ENCODE measurements at regions not wholly inside any gene's neighbourhood (a gene's known extent, or its start where the extent isn't known, plus 50 kb on each side); places are given as distances from the start of the nearest gene placed in this dataset.
"Not testable (repeated sequence)": the region's sequence is repeated elsewhere in the genome, so short reads cannot be mapped to it uniquely, and the experiment has no call there.

DNA sequence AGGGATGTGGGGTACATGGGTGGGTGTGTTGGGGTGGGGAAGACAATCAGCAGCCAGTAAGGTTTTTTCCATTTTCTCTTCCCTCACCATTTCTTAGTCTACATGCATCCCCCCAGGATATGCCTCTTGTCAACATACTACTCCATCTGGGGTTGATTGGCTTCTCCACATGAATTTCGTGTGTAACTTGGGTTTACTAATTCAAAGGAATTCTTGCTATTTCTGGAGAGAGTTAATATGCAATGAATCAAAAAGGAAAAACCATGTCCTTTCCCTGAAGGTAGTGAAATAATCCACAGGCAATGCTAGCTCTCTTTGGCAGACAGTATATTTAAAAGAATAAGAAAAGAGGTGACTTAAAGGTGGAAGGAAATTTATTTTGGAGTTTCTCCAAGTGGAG lies 198.4 kb downstream of the EBLN2 start:
- no peak for DNase-seq
- 68 to 81% methylated on average over 1 of the region's 1 CpG for WGBS, 2 donors

DNA sequence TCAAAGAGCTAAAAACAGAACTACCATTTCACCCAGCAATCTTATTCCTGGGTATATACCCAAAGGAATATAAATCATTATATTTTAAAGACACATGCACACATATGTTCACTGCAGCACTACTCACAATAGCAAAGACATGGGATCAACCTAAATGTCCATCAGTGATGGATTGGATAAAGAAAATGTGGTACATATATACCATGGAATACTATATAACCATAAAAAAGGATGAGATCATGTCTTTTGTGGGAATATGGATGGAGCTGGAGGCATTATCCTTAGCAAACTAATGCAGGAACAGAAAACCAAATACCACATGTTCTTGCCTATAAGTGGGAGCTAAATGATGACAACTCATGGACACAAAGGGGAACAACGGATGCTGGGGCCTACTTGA lies 205.1 kb downstream of the EBLN2 start:
- intact Hi-C loops (cut with DNase I; ENCODE audit: low total_unique reads); DNase-seq; H3K27me3 ChIP-seq; H3K4me1 ChIP-seq; H3K36me3 ChIP-seq (ENCODE audit: low read depth, missing control alignments); H3K4me3 ChIP-seq; H3K27ac ChIP-seq; H3K9me3 ChIP-seq: not testable (repeated sequence)
- WGBS, 2 donors: 89 to 93% methylated on average over 1 of the region's 1 CpG

More for the DNA sequence above, 198.4 kb downstream of the EBLN2 start:
- no peaks in the 10 kb centered on the region for H3K9me3 ChIP-seq
- no peak overlapping the region for H3K4me3 ChIP-seq
- peaks cover 3% of the 10 kb centered on the region for H3K4me1 ChIP-seq
- TF ChIP-seq, protein P1, sequence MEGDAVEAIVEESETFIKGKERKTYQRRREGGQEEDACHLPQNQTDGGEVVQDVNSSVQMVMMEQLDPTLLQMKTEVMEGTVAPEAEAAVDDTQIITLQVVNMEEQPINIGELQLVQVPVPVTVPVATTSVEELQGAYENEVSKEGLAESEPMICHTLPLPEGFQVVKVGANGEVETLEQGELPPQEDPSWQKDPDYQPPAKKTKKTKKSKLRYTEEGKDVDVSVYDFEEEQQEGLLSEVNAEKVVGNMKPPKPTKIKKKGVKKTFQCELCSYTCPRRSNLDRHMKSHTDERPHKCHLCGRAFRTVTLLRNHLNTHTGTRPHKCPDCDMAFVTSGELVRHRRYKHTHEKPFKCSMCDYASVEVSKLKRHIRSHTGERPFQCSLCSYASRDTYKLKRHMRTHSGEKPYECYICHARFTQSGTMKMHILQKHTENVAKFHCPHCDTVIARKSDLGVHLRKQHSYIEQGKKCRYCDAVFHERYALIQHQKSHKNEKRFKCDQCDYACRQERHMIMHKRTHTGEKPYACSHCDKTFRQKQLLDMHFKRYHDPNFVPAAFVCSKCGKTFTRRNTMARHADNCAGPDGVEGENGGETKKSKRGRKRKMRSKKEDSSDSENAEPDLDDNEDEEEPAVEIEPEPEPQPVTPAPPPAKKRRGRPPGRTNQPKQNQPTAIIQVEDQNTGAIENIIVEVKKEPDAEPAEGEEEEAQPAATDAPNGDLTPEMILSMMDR (IDR thresholded peaks at IDR 0.05): no peak
- no peak for TF ChIP-seq POLR2A (IDR thresholded peaks at IDR 0.05)
- H3K27me3 ChIP-seq: no peaks in the 10 kb centered on the region
- H3K27ac ChIP-seq: no peak overlapping the region
- intact Hi-C loops (cut with DNase I; ENCODE audit: low total_unique reads): no loop called here
- H3K36me3 ChIP-seq (ENCODE audit: low read depth, missing control alignments): no peaks in the 10 kb centered on the region

DNA sequence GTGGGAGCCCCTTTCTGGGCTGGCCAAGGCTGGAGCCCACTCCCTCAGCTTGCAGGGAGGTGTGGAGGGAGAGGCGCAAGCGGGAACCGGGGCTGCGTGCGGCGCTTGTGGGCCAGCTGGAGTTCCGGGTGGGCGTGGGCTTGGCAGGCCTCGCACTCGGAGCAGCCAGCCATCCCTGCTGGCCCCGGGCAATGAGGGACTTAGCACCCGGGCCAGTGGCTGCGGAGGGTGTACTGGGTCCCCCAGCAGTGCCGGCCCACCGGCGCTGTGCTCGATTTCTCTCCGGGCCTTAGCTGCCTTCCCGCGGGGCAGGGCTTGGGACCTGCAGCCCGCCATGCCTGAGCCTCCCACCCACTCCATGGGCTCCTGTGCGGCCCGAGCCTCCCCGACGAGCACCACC lies 207.7 kb downstream of the EBLN2 start:
- H3K4me3 ChIP-seq: peak overlapping the region in 1 of 2 donors; percentile 29
- H3K27ac ChIP-seq; H3K4me1 ChIP-seq; DNase-seq; intact Hi-C loops (cut with DNase I; ENCODE audit: low total_unique reads); H3K27me3 ChIP-seq; H3K9me3 ChIP-seq; H3K36me3 ChIP-seq (ENCODE audit: low read depth, missing control alignments): not testable (repeated sequence)
- 80% methylated on average over 19 of the region's 25 CpGs; no CpG with 5 or more reads in 1 of the 2 donors for WGBS, 2 donors

DNA sequence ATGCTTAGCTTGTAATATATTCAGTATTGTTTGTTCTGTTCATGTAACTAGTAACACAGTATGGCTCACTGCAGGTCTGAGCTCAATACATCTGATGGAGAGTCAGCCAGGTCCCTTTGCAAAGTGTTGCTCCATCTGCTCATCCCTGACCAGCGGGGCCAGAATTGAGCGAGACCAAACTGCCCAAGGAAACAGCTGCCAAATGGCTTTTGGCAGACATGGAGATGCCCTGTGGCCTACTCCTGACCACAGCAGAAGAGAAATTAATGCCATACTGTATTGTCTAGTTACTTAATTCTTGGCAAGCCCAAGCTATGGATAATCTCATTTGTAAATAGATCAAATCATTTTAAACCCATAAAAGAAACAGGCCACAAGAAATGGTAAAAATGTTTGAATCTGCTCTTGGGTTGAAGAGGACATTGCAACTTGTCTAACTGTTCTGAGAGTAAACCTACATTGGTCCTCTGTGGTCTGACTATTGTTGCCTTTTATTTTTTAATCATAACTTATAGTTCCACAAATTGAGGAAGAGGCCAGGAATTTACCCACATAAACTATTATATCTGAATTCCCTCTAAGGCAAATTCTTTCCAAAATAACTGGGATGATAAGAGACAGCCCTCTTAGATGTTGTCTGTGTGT lies 209.5 kb downstream of the EBLN2 start:
- no peaks in the 10 kb centered on the region for H3K4me1 ChIP-seq
- H3K4me3 ChIP-seq: no peak overlapping the region
- H3K27me3 ChIP-seq: no peaks in the 10 kb centered on the region
- WGBS, 2 donors: 47 to 78% methylated on average over 2 of the region's 2 CpGs
- intact Hi-C loops (cut with DNase I; ENCODE audit: low total_unique reads): no loop called here
- no peaks in the 10 kb centered on the region for H3K36me3 ChIP-seq (ENCODE audit: low read depth, missing control alignments)
- no peaks in the 10 kb centered on the region for H3K9me3 ChIP-seq
- no peak overlapping the region for H3K27ac ChIP-seq
- DNase-seq: no peak
- TF ChIP-seq, protein P1 (IDR thresholded peaks at IDR 0.05): no peak
- TF ChIP-seq POLR2A (IDR thresholded peaks at IDR 0.05): no peak

DNA sequence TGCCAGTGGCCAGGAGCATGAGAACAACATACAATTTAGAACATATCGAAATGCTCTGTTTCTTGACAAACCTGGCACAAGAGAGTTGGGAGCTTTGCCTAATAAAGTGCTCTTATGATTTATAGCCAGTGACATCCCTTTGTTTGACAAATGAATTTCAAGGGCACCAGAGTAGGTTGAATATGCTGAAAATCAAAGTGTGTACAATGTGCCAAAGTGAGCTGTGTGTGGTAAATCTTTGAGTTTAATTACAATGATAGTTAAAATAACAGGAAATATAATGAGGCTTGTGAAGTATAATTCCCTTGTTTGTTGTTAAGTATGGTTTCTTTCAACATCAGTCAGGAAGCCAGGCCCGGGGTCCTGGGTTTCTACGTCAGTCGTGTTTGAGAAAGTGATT lies 211.9 kb downstream of the EBLN2 start:
- TF ChIP-seq, protein P1 (IDR thresholded peaks at IDR 0.05): no peak
- Histone ChIP-seq H3K36me3 (ENCODE audit: low read depth, missing control alignments) (no peaks in the 10 kb centered on the region), H3K27me3 (no peaks in the 10 kb centered on the region), H3K4me1 (no peaks in the 10 kb centered on the region), H3K27ac (no peak overlapping the region), H3K4me3 (no peak overlapping the region), H3K9me3 (no peaks in the 10 kb centered on the region)
- intact Hi-C loops (cut with DNase I; ENCODE audit: low total_unique reads): no loop called here
- 70 to 83% methylated on average over 4 of the region's 4 CpGs for WGBS, 2 donors
- DNase-seq: no peak

DNA sequence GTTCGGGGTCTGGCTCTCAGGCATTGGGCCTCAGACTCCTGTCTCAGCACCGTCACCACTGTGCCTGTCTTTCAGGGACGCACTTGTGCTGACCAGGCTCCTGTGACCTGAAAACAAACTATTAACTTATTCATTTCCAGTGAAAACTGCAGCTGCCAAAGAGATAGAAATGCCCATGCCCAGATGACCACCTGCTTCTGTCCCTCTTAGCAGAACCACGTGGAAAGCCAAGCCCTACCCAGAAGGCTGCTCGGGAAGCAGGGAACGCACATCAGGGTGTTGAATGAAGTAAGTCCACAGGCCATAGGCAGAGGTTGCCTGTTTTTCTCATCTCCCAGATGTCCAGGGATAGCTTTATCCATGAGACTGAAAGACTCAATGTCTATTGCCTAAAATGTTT lies 219.3 kb downstream of the EBLN2 start:
- Histone ChIP-seq H3K4me1 (no peaks in the 10 kb centered on the region), H3K36me3 (ENCODE audit: low read depth, missing control alignments) (no peaks in the 10 kb centered on the region), H3K9me3 (no peaks in the 10 kb centered on the region), H3K27ac (no peak overlapping the region), H3K27me3 (no peaks in the 10 kb centered on the region), H3K4me3 (no peak overlapping the region)
- TF ChIP-seq, protein P1 (IDR thresholded peaks at IDR 0.05): no peak
- TF ChIP-seq POLR2A (IDR thresholded peaks at IDR 0.05): no peak
- DNase-seq: no peak
- 79% methylated on average over 6 of the region's 6 CpGs for WGBS, 2 donors
- intact Hi-C loops (cut with DNase I; ENCODE audit: low total_unique reads): no loop called here
